ENCODE measurements at regions not wholly inside any gene's neighbourhood (a gene's known extent, or its start where the extent isn't known, plus 50 kb on each side); places are given as distances from the start of the nearest gene placed in this dataset.

GRCh38 chr16:52372313-52372712 lies 174.6 kb downstream of the TOX3 start:
- ChIA-PET POLR2A (no interaction called here), CTCF (no interaction called here), RAD21 (ENCODE audit: low non-redundant PET in 1 of 2, low total read pairs in 2 of 2, uncharacterized antibody in 2 of 2, unreplicated experiment in 2 of 2) (no interaction called here)
- no peaks in the 10 kb centered on the region for H4K20me1 ChIP-seq (ENCODE audit: insufficient read depth)
- no peak overlapping the region for H3K27ac ChIP-seq (ENCODE audit: low read depth, low read length)
- no peaks in the 10 kb centered on the region for H3K79me2 ChIP-seq (ENCODE audit: insufficient read depth, low read length)
- intact Hi-C loops (cut with micrococcal nuclease), result no loop called here
- H2AFZ ChIP-seq (ENCODE audit: low read depth, low read length, poor library complexity, severe bottlenecking), result no peak overlapping the region
- TF ChIP-seq RAD21 (IDR thresholded peaks at IDR 0.05; ENCODE audit: low read depth) (no peak), CBX3 (IDR thresholded peaks at IDR 0.05; ENCODE audit: low read depth) (no peak), YY1 (IDR thresholded peaks at IDR 0.05; ENCODE audit: extremely low read depth, insufficient replicate concordance, low read depth, low read length) (no peak), CEBPB (IDR thresholded peaks at IDR 0.05; ENCODE audit: low read depth) (no peak), ELF1 (IDR thresholded peaks at IDR 0.05; ENCODE audit: borderline replicate concordance, low read depth) (no peak), POLR2A (IDR thresholded peaks at IDR 0.05; ENCODE audit: borderline replicate concordance, extremely low read depth, insufficient read depth, insufficient read length) (no peak), ATF3 (IDR thresholded peaks at IDR 0.05) (no peak), EZH2 (IDR thresholded peaks at IDR 0.05) (no peak), ZFX (IDR thresholded peaks at IDR 0.05) (no peak), FOSL1 (IDR thresholded peaks at IDR 0.05; ENCODE audit: low read depth) (no peak), POLR2AphosphoS5 (IDR thresholded peaks at IDR 0.05; ENCODE audit: low read depth, low read length) (no peak)
- TF ChIP-seq, protein P1, sequence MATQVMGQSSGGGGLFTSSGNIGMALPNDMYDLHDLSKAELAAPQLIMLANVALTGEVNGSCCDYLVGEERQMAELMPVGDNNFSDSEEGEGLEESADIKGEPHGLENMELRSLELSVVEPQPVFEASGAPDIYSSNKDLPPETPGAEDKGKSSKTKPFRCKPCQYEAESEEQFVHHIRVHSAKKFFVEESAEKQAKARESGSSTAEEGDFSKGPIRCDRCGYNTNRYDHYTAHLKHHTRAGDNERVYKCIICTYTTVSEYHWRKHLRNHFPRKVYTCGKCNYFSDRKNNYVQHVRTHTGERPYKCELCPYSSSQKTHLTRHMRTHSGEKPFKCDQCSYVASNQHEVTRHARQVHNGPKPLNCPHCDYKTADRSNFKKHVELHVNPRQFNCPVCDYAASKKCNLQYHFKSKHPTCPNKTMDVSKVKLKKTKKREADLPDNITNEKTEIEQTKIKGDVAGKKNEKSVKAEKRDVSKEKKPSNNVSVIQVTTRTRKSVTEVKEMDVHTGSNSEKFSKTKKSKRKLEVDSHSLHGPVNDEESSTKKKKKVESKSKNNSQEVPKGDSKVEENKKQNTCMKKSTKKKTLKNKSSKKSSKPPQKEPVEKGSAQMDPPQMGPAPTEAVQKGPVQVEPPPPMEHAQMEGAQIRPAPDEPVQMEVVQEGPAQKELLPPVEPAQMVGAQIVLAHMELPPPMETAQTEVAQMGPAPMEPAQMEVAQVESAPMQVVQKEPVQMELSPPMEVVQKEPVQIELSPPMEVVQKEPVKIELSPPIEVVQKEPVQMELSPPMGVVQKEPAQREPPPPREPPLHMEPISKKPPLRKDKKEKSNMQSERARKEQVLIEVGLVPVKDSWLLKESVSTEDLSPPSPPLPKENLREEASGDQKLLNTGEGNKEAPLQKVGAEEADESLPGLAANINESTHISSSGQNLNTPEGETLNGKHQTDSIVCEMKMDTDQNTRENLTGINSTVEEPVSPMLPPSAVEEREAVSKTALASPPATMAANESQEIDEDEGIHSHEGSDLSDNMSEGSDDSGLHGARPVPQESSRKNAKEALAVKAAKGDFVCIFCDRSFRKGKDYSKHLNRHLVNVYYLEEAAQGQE (IDR thresholded peaks at IDR 0.05; ENCODE audit: low read depth), result no peak
- ATAC-seq (no peak), DNase-seq (ENCODE audit: low read depth, low spot score) (no peak)
- no peaks in the 10 kb centered on the region for H3K4me1 ChIP-seq (ENCODE audit: control insufficient read depth in 1 of 2, insufficient read depth in 2 of 2, low read length in 2 of 2)
- H3K4me2 ChIP-seq (ENCODE audit: low read length), result no peak overlapping the region
- H3K9me2 ChIP-seq (ENCODE audit: insufficient read depth), result no peaks in the 10 kb centered on the region
- H3K9ac ChIP-seq (ENCODE audit: low read length), result no peak overlapping the region
- no peaks in the 10 kb centered on the region for H3K36me3 ChIP-seq (ENCODE audit: control insufficient read depth in 1 of 2, insufficient read depth in 2 of 2, low read length in 2 of 2)
- no peaks in the 10 kb centered on the region for H3K27me3 ChIP-seq (ENCODE audit: insufficient read depth, low read length)
- peaks cover 7 to 16% of the 10 kb centered on the region in 2 experiments; a peak in 2 of 4 replicates for H3K9me3 ChIP-seq (ENCODE audit: control insufficient read depth in 1 of 2, insufficient read depth in 1 of 2, low read depth in 1 of 2, low read length in 2 of 2)
- no TSS peak for BruUV-seq (replicated peaks)
- H3K4me3 ChIP-seq (replicated peaks in 1 of 2; ENCODE audit: low read depth in 1 of 2, low read length in 2 of 2), result no peak overlapping the region
